RPMI8226 (cell line): ENCODE measurements at regions not wholly inside any gene's neighbourhood (a gene's known extent, or its start where the extent isn't known, plus 50 kb on each side); places are given as distances from the start of the nearest gene placed in this dataset.

Experiments used
- DNase-seq: peaks from one replicate; pipeline ENCODE4 v3.0.0-alpha.2; 2015

DNA sequence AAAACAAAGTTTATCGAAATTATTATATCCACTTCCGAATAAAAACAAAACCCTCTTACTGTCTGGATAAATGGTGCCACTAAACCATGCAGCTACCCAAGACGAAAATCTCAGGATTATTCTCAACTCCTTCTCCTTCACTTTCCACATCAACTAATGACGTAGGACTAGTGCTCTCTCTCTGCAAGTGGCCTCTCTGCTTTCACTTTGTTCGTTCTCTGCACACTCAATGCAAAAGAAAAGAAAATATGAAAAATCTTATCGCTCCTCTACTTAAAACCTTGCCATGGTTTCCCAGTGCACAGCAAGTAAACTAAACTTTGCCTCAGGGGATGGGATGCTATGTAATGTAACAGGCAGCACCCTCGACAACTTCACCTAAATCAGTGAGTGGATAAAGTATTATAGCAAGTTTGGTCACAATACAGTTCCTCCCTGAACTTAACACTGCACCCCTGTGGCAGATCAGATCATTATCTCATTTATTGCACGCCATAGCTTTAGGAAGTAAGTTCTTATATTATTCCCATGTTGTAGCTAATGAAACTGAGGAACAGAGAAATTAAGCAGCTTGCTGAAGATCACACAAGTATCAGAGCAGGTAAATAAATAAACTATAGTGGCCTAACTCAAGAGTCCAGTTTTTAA is 262.7 kb upstream of the GADL1 start:
- peak; percentile 46 for DNase-seq

DNA sequence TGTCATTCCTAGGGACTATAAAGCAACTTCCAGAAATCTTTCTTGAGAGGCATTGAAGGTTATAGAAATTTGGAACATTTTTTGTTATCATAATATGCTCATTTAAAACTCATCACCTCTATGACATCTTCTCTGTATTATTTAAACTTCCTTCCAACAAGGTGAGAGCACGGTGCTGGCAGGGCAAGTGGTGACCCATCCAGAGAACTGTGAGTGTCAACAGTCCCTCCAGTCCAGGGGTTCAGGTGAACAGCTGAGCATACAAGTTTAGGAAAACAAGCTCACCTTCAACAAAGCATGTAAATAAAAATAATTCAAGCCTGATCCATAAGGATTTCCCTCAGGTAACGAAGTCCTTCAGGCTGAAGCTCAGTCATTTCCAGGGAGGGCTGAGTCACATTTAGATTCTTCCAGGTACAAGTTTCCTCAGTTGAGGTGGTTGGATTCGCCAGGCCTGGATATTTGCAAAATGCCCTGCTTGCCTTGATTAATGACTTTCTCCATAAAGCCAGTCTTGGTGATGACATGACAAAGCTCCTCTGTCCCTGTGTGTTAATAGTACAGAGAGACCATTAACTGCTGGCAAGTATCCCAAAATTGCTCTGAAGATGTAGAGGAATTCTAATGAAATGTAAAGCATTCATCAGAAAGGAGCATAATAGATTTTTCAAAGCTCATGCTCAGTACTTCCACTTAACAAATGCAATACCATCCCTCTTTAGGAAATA is 263.6 kb upstream of the GADL1 start:
- DNase-seq: no peak

DNA sequence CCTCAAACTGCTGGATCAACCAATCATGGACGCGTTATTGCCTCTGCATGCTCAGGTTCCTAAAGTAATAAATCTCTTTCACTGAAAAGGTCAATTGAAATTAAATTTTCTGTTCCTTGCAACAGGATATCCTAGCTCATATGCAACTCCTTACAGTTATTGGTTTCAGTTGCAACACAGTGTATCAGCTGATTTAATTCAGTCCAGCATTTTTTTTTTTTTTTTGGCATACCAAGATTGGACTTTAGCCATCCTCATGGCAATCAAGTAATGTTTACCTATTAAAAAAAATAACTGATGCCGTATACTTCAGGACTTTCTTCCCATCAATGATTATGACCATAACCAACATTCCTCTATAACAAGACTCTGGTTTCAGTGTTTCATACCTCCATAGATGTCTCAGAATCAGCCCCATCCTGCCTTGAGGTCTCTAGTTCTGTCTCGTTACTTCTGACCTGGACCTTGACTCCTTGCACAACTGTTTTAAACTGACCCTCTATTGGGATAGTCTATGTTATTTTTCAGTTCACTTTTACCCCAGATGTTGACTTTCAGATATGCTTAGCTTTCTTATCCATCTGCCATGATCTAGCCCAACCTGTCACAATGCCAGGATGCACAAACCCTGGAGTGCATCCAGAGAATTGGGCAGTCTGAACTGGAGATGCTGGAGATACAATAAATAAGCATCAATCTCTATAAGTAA is 265.0 kb upstream of the GADL1 start:
- no peak for DNase-seq

DNA sequence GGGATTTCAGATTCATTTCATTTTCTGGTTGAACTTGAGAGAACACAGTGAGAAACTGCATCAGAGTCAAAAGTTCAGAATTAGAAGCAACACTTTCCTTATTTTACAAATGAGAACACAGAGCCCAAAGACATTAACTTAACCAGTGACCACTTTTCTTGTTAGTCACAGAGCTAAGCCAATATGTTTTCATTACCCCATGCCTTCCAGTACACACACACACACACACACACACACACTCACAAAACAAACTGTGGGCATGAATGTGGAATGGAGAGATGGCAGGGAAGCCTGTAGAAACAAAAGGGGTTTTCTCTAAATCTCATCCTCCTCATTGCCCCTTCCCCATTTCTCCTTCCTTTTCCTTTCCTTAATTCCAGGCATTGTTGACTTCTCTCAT is 267.4 kb upstream of the GADL1 start:
- no peak for DNase-seq

DNA sequence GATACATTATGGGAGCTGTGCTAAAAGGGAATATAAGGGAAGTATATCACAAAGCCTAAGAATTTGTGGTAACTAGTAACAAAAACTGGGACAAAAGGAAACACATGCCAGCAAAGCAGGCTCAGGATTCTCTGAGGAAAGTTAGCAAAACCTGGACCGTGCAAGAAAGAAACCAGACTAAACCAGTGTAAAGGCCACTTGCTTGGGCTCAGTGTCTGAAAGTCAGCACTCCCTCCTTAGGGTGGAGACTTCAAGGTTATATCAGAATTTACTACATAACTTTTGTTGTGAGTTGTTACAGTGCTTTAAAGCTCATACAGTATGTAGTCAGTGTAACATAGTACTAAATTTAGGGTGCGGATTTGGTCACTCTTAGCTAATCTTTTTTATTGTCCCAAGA is 269.9 kb upstream of the GADL1 start:
- DNase-seq: no peak

DNA sequence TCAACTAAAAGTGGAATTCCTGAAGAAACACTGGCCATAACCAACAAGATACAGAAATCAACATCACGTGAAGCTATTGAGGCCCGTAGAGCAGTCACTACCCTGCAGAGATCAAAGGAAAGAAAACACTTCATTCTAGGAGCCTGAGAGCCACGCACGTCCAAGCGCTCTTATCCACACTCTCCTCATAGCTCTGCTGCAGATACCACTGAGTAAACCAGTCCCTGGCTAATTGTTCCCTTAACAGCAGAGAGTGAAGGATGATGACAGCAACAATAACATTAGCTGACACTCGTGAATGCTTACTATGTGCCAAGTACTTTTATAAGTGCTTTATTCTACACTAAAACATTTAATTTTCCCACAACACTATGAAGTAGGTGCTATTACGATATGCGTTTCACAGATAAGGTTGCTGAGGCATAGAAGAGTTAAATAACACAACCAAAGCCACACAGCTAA is 271.0 kb upstream of the GADL1 start:
- DNase-seq: no peak

DNA sequence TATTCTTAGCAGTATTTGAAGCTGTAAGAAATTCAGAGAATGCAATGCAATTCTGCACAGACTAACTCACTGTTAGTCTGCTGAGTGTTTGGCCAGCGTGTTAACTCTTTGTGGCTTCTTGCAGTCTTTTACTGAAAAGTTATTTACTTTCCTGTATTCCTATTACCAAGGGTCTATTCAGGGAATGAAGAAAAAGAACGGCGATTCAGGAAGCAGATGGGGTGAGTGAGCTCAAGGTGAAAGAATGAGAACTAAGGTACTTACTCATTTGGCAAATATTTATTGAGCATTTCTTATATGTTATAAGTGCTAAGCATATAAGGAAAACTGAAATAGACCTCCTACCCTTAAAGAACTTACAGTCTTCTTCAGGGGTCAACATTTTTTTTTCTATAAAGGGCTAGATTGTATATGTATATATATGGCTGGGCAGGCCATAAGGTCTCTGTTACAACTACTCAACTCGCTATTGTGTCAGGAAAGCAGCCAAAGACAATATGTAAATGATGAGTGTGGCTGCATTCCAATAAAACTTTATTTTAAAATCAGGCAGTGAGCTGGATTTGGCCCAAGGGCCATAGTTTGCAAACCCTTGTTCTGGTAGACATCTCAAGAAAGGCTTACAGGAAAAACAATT is 271.9 kb upstream of the GADL1 start:
- no peak for DNase-seq

DNA sequence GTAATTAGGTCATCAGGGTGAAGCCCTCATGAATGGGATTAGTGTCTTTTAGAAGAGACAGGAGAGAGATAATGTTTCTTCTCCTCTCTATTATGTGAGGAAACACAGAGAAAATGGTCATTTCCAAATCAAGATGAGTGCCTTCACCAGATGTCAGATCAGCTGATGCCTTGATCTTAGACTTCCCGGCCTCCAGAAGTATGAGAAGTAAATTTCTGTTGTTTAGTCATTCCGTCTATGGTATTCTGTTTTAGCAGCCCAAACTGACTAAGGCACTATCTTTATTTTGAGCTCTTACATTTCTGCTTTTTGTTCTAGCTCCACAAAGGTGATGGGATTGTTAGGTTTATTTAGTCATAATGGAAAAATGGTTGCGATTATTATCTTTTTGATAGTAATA is 273.2 kb upstream of the GADL1 start:
- DNase-seq: no peak

DNA sequence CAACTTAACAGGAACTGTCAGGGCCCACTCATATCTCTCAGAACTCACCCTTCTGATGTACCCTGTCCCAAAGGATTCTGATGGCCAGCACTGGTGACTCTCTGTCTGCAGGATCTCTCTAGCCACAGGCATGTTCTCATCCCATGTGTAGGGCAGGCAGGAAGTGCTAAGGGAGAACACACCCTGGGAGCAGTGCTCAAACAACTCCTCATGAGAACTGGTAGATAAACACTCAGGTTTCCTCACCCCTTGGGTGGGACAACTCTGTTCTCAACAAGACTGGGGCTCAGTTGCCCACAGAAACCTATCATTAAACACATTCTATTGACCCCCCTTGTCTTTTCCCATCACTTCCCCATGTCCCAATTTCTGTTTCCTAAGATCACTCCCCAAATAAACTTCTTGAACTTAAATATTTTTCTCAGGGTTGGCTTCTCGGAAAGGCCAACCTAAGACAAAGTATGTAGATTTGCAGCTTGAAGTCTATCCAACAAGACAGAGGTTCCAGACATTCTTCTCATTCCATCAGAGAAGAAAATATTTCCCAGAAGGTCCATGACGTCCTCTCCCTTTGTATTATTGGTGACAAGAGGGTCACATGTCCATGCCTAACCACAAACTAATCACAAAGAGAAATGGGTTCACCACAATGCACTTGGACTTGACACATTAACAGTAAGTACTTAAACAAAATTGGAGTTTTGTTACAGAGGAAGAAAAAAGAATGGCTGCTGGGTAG is 276.6 kb upstream of the GADL1 start:
- no peak for DNase-seq

DNA sequence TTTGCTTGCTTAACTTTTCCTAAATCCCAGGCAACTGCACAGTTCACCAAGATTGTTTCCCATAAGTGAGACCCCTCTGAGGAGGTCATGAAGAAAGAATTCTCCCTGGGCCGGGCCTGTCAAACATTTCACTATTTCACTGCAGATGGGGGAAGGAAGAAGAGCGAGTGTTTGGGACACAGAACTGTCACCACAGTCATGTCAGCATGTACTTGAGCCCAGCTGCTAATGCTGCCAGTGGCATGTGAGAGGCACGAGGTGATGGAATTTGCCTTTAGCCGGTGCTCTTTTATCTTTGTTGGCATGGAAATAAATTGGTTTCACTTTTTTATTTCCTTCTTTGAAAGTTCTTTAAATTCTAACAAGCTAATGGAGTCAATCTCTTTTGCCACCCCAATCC is 277.9 kb upstream of the GADL1 start:
- no peak for DNase-seq

DNA sequence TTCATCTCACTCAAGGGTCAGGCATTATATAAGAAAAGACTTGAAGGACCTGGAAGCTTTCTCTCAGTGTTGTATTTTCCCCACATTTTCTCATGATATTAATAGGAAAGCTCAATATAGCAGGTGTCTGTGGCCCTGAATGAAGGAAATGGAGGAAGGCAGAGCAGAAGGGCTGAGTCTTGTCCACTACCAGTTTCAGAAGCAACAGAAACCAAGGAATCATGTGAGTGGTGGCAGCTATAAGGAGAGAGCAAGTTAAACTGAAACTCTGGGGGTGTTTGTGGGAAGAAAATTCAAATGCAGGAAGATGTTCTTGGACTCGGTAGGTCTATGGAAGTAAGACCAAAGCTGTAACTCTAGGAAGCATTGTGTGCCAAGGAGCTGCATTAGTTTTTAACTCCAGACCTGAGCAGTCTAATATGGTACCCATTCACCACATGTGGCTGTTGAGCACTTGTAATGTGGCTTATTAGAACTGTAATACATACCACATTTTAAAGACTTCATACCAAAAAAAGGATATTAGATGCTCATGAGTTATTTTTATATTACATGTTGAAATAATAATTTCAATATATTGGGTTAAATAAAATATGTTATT is 278.8 kb upstream of the GADL1 start:
- DNase-seq: no peak

DNA sequence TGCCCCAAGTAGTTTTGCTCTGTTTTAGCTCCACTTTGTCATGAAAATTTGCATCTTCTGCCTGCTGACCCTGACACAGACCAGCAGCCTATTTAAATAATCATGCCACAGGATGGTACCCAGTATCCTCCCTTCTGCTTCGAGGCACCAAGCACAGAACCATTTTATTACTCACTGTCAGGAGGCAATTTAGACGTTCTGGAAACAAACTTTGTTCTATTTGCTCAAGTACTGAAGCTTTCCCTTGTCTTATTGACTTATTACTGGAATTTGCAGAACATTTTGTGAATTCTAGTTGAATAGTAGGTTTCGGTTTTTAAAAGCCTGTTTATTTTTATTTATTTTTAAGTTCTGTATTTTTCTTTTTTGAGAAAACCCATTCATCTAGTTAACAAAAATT is 279.6 kb upstream of the GADL1 start:
- no peak for DNase-seq

DNA sequence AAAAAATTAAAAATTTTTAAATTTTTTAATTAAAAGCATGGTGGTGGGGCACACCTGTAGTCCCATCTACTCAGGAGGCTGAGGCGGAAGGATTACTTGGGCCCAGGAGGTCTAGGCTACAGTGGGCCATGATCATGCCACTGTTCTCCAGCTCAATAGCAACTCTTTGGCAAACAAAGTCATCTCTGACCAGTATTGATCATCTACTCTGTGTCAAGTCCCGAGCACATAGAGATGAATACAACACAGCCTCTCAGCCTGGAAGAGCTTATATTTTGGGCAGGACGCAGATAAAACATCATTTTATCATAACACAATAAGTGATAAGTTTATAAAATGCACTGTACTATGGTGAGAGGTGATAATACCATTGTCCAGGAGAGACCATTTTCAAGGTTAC is 281.6 kb upstream of the GADL1 start:
- DNase-seq: no peak

DNA sequence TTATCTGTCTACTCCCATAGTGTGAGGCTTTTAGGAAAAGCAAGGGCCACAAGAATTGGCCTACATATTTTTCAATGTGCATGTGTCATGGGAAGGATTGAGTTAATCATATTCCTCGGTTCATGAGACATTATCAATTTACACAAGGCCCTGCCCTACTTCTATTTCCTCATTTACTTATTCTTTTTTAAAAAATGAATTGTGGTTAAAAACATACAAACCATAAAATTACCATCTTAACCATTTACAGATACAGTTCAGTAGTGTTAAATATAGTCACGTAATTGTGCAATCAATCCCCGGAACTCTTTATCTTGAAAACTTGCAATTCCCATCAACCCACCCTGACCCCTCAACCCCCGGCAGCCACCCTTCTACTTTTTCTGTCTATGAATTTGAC is 284.0 kb upstream of the GADL1 start:
- no peak for DNase-seq

DNA sequence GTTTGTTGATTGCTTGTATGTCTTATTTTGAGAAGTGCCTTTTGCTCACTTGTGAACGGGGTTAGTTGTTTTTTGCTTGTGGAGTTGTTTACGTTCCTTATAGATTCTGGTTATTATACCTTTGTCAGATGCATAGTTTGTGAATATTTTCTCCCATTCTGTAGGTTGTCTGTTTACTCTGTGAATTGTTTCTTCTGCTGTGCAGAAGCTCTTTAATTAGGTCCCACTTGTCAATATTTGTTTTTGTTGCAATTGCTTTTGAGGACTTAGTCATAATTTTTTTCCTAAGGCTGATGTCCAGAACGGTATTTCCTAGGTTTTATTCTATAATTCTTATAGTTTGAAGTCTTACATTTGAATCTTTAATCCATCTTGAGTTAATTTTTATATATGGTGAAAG is 285.3 kb upstream of the GADL1 start:
- DNase-seq: no peak

DNA sequence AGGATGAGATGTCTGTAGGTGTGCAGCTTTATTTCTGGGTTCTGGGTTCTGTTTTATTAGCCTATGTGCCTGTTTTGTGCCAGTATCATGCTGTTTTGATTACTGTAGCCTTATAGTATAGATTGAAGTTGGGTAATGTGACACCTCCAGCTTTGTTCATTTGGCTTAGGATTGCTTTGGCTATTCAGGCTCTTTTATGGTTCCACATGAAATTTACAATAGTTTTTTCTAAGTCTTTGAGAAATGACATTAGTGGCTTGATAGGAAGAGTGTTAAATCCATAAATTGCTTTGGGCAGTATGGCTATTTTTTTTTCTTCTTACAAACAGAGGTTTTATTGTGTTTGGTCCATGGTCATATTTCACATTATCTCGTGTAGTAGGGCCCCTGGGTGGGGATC is 285.8 kb upstream of the GADL1 start:
- no peak for DNase-seq

DNA sequence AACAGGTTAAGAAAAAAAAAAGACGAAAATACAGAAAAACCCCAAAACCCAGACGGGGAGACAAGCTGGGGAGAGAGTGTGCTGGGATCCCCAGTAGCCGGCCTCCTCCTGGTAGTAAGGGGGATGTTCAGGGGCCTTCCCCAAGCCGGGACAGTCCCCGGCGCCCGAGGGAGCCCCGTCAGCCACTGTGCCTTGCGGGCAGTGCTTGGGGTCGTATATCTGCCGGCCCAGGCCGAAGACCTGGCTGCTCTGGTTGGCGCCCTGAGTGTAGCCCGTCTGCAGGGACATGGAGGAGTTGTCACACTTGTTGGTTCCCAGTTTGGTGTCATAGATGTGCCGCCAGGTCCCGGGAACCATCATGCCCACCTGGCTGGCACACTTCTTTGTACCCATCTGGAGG is 287.2 kb upstream of the GADL1 start:
- no peak for DNase-seq

DNA sequence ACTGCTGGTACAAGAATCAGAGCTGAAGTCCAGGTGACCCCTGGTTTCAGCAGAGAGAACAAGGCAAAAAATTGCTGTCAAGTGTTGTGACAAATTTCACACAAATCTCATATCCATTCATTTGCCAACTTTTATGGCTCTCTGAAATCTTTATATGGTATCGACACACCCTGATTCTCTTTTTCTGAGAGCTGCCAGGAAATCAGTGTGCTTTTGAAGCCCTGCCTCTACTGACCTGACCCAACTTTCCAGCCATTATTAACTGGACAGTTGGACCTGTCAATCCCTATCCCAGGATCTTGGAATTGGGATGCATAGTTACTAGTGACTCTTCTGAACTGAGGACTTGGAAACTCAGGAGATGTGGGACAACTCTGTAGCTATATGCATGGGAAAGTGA is 288.2 kb upstream of the GADL1 start:
- DNase-seq: no peak

DNA sequence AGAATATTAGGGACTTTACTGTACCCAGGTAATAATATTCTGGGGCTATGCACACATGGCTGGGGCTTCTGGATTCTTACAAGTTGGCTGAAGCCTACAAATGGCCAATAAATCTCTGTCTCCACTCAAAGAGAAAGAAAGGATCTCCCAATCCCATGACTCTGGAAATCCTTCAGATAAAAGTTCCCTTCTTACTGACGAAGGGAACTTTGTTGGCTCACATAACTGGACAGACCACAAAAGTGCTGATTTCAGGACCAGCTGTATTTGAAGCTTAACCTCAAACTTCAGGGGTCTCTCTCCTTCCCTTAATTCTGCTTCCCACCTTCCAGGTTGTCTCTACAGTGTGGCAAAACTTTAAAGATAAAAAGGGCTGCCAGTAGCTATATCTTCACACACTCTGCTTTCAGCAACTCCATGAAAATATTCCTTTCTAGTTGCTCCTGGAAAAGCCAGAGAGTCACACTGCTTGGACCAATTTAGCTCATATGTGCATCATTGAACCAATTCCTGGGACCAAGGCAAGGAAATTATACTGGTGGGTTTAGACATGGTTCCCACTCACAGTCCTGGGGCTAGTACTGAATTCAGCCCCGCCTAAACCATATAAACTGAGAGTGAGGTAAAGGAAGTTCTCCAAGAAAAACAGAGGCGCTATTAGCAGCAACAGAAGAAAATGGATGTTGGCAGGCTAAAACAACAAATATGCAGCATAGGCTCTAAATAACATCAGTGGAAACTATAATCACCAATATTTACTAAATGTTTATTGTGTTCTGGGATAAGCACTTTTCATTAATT is 290.0 kb upstream of the GADL1 start:
- no peak for DNase-seq

DNA sequence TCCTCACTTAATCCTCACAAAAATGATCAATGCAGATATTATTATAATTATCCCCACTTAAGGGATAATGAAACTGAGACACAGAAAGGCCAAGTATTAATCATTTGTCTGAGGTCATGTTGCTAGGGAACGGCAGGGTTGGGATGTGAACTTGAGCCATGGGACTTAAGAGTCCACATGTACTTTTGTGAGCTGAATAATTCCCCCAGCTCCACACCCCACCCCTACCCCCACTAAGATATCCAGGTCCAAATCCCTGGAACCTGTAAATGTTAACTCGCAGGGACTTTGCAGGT is 290.5 kb upstream of the GADL1 start:
- no peak for DNase-seq

DNA sequence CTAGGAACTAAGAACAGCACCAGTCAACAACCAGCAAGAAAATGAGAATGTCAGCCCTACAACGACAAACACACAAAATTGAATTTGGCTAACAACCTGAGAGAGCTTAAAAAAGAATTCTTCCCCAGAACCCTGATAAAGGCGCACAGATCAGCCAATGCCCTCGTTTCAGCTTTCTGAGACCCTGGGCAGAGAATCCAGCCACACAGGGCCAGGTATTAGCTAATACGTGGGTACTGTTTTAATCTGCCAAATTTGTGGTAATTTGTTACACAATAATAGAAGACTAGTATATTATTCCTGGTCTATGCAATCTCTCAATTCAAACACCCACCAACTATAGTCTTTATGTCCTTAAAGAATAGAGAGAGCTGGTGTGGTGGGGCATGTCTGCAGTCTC is 291.6 kb upstream of the GADL1 start:
- no peak for DNase-seq

DNA sequence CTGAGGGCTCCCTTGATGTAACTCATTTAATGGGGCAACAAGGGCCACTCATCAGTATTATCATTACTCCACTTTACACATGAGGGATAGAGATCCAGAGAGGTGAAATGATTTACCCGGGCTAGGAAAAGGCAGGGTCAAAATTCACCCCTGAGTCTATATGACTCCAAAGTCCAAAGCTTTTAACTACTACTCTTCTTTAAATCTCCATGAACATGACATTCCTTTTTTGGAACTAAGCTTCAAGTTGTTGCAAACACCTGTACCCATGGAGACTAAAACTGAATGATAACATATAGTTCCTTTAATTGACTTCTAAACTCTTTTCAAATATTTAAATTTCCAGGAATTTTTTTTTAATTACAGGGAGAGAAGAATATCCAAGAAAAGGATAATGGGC is 292.9 kb upstream of the GADL1 start:
- no peak for DNase-seq
